Subcutaneous abdominal adipose tissue (tissue), 5 donors: ENCODE measurements at regions not wholly inside any gene's neighbourhood (a gene's known extent, or its start where the extent isn't known, plus 50 kb on each side); places are given as distances from the start of the nearest gene placed in this dataset.

ENCODE experiments used
- H3K27ac ChIP-seq: one replicate; pipeline ENCODE4 v1.7.0; 2013; ENCODE audit warnings: low read depth, mild to moderate bottlenecking, inconsistent platforms, low read length, moderate library complexity
- H3K27me3 ChIP-seq, 5 donors: one replicate each; pipeline ENCODE4 v1.7.0; 2013; ENCODE audit warnings: low read length in 5 of 5, inconsistent platforms in 1 of 5; ENCODE audit not compliant: control insufficient read depth in 5 of 5, insufficient read depth in 4 of 5
- H3K36me3 ChIP-seq, 5 donors: one replicate each; pipeline ENCODE4 v1.7.0; 2013; ENCODE audit warnings: low read length in 5 of 5; ENCODE audit not compliant: control insufficient read depth in 5 of 5, insufficient read depth in 5 of 5
- H3K4me1 ChIP-seq, 5 donors: one replicate each; pipeline ENCODE4 v1.7.0; 2013; ENCODE audit warnings: low read length in 5 of 5, mild to moderate bottlenecking in 3 of 5, moderate library complexity in 1 of 5; ENCODE audit not compliant: control insufficient read depth in 5 of 5, insufficient read depth in 5 of 5
- H3K4me3 ChIP-seq, 5 donors: one replicate each; pipeline ENCODE4 v1.7.0; 2013; ENCODE audit warnings: low read length in 5 of 5, low read depth in 1 of 5
- H3K9ac ChIP-seq, 5 donors: one replicate each; pipeline ENCODE4 v1.7.0; 2013; ENCODE audit warnings: low read length in 5 of 5, mild to moderate bottlenecking in 4 of 5, moderate library complexity in 3 of 5
- H3K9me3 ChIP-seq, 5 donors: one replicate each; pipeline ENCODE4 v1.7.0; 2013; ENCODE audit warnings: low read length in 5 of 5; ENCODE audit not compliant: control insufficient read depth in 5 of 5
- donor health status: healthy.
- donor health status: healthy.
- donor health status: healthy.
- donor health status: healthy.
- donor health status: healthy.

DNA sequence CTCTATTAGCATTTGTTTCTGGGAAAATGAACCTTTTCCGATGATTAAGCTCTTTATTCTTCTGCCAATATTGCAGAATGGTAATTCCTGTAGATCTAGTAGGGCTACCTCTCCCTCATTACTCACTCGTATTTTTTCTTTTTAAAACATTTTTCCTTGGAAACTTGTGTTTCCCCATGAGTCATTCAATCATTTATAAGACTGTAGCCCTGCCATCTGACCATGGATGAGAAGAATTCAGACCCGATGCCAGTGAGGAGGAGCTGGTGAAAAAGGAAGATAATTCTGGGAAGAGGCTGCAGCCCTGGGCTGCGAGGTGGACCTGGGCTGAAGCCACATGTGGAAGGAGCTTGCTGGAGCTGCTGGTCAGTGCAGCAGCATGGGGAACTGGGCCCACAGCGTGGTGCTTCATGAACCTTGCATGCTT is 242.8 kb downstream of the KLF6 start:
- H3K36me3 ChIP-seq = no peaks in the 10 kb centered on the region
- no peaks in the 10 kb centered on the region for H3K9me3 ChIP-seq
- no peaks in the 10 kb centered on the region for H3K27me3 ChIP-seq
- no peak overlapping the region for H3K4me3 ChIP-seq
- no peak overlapping the region for H3K9ac ChIP-seq
- peaks cover 0 to 10% (median 2%) of the 10 kb centered on the region in 5 donors for H3K4me1 ChIP-seq
- peak overlapping the region; percentile 23 for H3K27ac ChIP-seq

- no peaks in the 10 kb centered on the region for H3K9me3 ChIP-seq
- H3K36me3 ChIP-seq = no peaks in the 10 kb centered on the region
- no peak overlapping the region for H3K9ac ChIP-seq
- no peak overlapping the region for H3K27ac ChIP-seq
- no peaks in the 10 kb centered on the region for H3K27me3 ChIP-seq
- H3K4me1 ChIP-seq = peaks cover 0 to 10% (median 2%) of the 10 kb centered on the region in 5 donors
- no peak overlapping the region for H3K4me3 ChIP-seq
These were observed 245.2 kb downstream of the KLF6 start for GRCh38 chr10:3539696-3540383.

DNA sequence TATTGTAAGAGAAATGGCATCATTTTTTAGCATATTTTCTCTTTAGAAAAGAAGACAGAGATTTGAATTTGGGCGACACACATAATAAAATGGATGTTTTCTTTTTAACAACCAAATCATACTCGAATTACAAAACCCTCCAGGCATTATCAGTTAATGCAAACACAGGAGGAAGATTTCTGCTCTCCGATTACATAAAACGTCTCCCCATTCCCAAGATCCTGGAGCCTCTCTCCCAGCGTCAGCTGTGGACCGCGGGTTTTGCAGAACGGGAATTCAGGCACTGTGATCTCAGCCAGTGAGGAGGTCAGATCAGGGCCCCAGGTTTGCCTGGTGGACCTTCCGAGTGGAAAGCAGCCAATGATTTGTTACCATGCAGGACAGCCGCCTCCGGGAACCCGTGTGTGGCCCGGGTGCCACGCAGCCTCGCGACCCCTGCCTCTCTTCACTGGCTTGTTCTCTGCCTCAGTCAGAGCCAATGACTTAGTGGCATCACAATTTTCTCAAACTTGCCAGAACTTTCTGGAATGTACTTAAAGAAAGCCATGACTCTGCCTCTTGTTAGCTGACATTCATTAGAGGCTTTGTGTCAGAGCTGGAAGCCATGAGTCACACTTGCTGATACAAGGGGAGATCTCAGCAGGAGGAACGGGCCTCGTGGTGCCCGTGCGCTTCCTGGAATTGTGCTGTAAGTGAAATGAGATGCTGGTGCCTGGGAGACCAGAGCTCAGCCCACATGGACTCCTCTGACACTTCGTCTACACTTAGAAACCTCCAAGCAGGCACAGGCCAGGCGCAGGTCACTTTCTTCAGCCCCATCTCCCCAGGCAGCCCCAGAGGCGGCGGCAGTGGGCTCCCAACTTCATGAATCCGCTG is 246.1 kb downstream of the KLF6 start:
- peak overlapping the region in 1 of 5 donors; percentile 11 for H3K9ac ChIP-seq

GRCh38 chr10:3538291-3538655 is 246.7 kb downstream of the KLF6 start:
- Histone ChIP-seq H3K27me3 (no peaks in the 10 kb centered on the region), H3K36me3 (no peaks in the 10 kb centered on the region), H3K9ac (no peak overlapping the region), H3K27ac (no peak overlapping the region), H3K4me3 (no peak overlapping the region), H3K4me1 (peaks cover 0 to 10% (median 2%) of the 10 kb centered on the region in 5 donors), H3K9me3 (no peaks in the 10 kb centered on the region)

More for the DNA sequence above, 246.1 kb downstream of the KLF6 start:
- no peaks in the 10 kb centered on the region for H3K9me3 ChIP-seq
- H3K27me3 ChIP-seq = no peaks in the 10 kb centered on the region
- no peaks in the 10 kb centered on the region for H3K36me3 ChIP-seq
- H3K27ac ChIP-seq = peak overlapping the region; percentile 30
- H3K4me3 ChIP-seq = no peak overlapping the region
- H3K4me1 ChIP-seq = peaks cover 0 to 10% (median 2%) of the 10 kb centered on the region in 5 donors

DNA sequence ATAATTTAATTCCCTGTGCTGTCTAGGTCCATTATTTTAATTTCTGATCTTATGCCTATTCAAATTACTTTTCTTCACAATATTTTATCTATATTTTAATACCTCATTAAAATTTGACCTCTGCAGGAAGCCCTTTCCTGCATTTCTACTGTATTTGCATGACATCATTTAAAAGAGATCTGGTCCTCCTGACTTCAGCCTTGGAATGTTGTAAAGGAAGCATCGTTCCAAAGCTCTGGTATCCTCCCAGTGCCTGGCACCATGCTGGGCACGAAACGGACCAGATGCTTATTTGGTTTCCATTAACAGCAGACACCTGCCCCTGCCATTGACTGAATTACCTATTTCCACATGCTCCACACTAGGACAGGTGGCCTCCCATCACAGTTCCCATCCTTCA is 247.5 kb downstream of the KLF6 start:
- H3K9ac ChIP-seq = no peak overlapping the region
- H3K9me3 ChIP-seq = no peaks in the 10 kb centered on the region
- no peaks in the 10 kb centered on the region for H3K36me3 ChIP-seq
- H3K4me1 ChIP-seq = peaks cover 0 to 14% (median 2%) of the 10 kb centered on the region in 5 donors
- H3K27ac ChIP-seq = no peak overlapping the region
- no peaks in the 10 kb centered on the region for H3K27me3 ChIP-seq
- H3K4me3 ChIP-seq = no peak overlapping the region

GRCh38 chr10:3535001-3535400 is 250.0 kb downstream of the KLF6 start:
- peaks cover 0 to 11% (median 0%) of the 10 kb centered on the region in 5 donors for H3K4me1 ChIP-seq

GRCh38 chr10:3534433-3534832 is 250.6 kb downstream of the KLF6 start:
- Histone ChIP-seq H3K36me3 (no peaks in the 10 kb centered on the region), H3K4me3 (no peak overlapping the region), H3K27me3 (no peaks in the 10 kb centered on the region), H3K9me3 (no peaks in the 10 kb centered on the region), H3K9ac (no peak overlapping the region), H3K27ac (no peak overlapping the region), H3K4me1 (peaks cover 0 to 13% (median 0%) of the 10 kb centered on the region in 5 donors)

More at GRCh38 chr10:3535001-3535400, 250.0 kb downstream of the KLF6 start:
- Histone ChIP-seq H3K27me3 (no peaks in the 10 kb centered on the region), H3K27ac (no peak overlapping the region), H3K9me3 (no peaks in the 10 kb centered on the region), H3K4me3 (no peak overlapping the region), H3K9ac (no peak overlapping the region), H3K36me3 (no peaks in the 10 kb centered on the region)

DNA sequence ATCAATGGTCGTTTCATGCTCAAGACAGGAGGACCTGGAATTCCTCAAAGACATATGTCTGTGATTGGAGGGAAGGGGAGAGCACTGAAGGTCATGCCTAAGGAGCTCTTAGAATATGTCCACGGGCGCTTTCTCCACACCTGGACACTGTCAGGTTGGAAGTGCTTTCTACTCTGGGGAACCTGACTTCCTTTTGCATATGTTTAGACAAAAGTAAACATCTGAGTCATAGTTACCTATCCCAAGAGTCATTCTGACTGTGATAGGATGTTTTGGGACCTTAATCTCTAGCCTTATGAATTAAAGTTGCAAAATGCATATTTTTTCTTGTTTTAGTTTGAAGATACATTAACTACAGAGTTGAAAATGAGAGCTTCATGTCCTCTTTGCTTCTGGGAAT is 251.7 kb downstream of the KLF6 start:
- Histone ChIP-seq H3K4me1 (peaks cover 1 to 17% (median 3%) of the 10 kb centered on the region in 5 donors), H3K9me3 (no peaks in the 10 kb centered on the region), H3K27ac (no peak overlapping the region), H3K9ac (no peak overlapping the region), H3K4me3 (no peak overlapping the region), H3K36me3 (no peaks in the 10 kb centered on the region), H3K27me3 (no peaks in the 10 kb centered on the region)

GRCh38 chr10:3532644-3533043 is 252.4 kb downstream of the KLF6 start:
- Histone ChIP-seq H3K27ac (no peak overlapping the region), H3K4me1 (peaks cover 3 to 23% (median 8%) of the 10 kb centered on the region in 5 donors), H3K4me3 (no peak overlapping the region), H3K9ac (no peak overlapping the region), H3K9me3 (no peaks in the 10 kb centered on the region), H3K27me3 (no peaks in the 10 kb centered on the region), H3K36me3 (no peaks in the 10 kb centered on the region)

GRCh38 chr10:3531670-3532069 is 253.3 kb downstream of the KLF6 start:
- Histone ChIP-seq H3K9me3 (peaks cover 0 to under 1% (median 0%) of the 10 kb centered on the region in 5 donors), H3K27me3 (no peaks in the 10 kb centered on the region), H3K4me3 (no peak overlapping the region), H3K9ac (no peak overlapping the region), H3K36me3 (no peaks in the 10 kb centered on the region), H3K27ac (no peak overlapping the region), H3K4me1 (peaks cover 3 to 30% (median 13%) of the 10 kb centered on the region in 5 donors)
